Fibroblast of villous mesenchyme (primary cell): ENCODE measurements at regions not wholly inside any gene's neighbourhood (a gene's known extent, or its start where the extent isn't known, plus 50 kb on each side); places are given as distances from the start of the nearest gene placed in this dataset.

Experiments
- DNase-seq: peaks from one replicate; pipeline ENCODE4 v3.0.0-alpha.2; 2010; ENCODE audit warnings: low read depth
- H3K4me3 ChIP-seq: 2 replicates; pipeline ENCODE4 v1.5.1; 2011; ENCODE audit warnings: low read depth, mild to moderate bottlenecking, low read length
- CTCF ChIP-seq: IDR thresholded peaks from 2 replicates; pipeline ENCODE4 v1.5.1; 2012; ENCODE audit warnings: low read depth, mild to moderate bottlenecking, low read length; ENCODE audit not compliant: insufficient read depth

DNA sequence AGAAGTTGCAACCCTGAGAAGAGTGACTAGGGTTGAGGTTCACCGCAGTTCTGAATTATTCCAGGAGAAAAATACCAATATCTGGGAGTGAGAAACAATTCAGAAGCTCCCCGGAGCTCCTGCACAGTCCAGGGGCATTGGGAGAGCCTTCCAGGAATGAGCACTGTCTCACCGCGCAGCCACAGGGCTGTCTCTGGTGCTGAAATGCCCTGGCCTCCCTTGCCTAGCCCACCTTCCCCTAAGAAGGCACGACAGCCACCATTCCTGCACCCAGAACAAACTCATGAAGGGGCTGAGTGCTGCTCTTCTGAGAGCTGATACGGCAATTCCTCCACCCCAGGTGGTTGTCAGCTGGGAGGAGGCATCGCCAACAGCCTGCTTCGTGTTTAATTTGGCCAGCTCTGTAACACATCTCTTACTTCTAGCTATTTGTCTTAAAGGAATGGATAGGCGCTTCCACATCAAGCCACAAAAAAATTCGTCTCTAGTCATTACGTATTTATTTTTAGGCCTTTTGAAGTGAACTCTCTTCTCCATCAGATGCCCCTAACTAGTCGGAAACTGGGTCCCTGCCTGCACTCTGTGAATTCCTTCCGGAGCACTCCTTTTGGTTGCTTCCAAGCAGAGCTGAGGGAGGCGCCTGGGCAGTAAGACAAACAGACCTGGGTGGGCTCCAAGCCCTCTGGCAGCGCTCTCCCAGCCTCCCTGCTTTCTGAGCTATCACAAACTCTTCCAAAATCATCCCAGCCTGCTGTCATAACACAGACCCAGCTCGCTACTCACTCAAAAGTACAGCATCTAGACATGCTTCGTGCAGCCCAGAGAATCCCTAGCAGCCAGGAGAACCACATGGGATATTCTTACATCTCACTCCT lies 120.5 kb upstream of the CCDC68 start:
- TF ChIP-seq CTCF, result no peak
- H3K4me3 ChIP-seq, result no peak overlapping the region
- no peak for DNase-seq

GRCh38 chr18:55079067-55079466 lies 119.8 kb upstream of the CCDC68 start:
- no peak for TF ChIP-seq CTCF

GRCh38 chr18:55078303-55078932 lies 119.2 kb upstream of the CCDC68 start:
- DNase-seq, result no peak
- no peak overlapping the region for H3K4me3 ChIP-seq
- TF ChIP-seq CTCF, result no peak

More at GRCh38 chr18:55079067-55079466, 119.8 kb upstream of the CCDC68 start:
- no peak overlapping the region for H3K4me3 ChIP-seq
- no peak for DNase-seq

- no peak for DNase-seq
- no peak for TF ChIP-seq CTCF
- no peak overlapping the region for H3K4me3 ChIP-seq
Measured at GRCh38 chr18:55076643-55077218, 117.5 kb upstream of the CCDC68 start.

GRCh38 chr18:55073834-55074233 lies 114.6 kb upstream of the CCDC68 start:
- no peak for DNase-seq
- H3K4me3 ChIP-seq, result no peak overlapping the region
- no peak for TF ChIP-seq CTCF

DNA sequence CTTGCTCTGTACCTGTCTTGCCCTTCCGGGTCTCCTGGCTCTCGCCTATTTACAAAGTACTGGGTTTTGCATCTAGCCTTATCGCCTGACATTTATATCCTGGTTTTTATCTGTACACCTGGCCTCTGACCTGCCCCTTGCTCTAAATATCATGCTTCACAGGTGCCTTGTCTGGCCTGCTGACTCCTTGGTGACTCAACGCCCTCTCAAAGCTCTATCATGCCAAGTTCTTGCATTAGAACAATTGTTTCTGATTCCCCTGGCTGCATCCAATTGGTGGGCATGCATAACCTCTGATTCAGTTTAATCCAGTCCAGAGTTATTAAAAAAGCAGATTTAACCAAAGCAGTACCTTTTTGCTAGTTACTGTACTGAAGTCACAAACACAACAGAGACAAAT lies 113.9 kb upstream of the CCDC68 start:
- TF ChIP-seq CTCF, result no peak
- no peak overlapping the region for H3K4me3 ChIP-seq
- DNase-seq, result no peak
